ENCODE measurements at regions not wholly inside any gene's neighbourhood (a gene's known extent, or its start where the extent isn't known, plus 50 kb on each side); places are given as distances from the start of the nearest gene placed in this dataset.

GRCh38 chr5:58263296-58263695 is 196.6 kb downstream of the PLK2 start:
- H3K27me3 ChIP-seq (ENCODE audit: insufficient read depth, poor library complexity, severe bottlenecking): no peaks in the 10 kb centered on the region
- no peak overlapping the region for H3K4me3 ChIP-seq (replicated peaks; ENCODE audit: insufficient read depth, low read length)
- DNase-seq (ENCODE audit: low read depth in 1 of 2, low spot score in 1 of 2): no peak
- TF ChIP-seq GABPA (IDR thresholded peaks at IDR 0.05; ENCODE audit: low read depth): no peak
- no peak overlapping the region for H3K27ac ChIP-seq (replicated peaks)

GRCh38 chr5:58262226-58262625 is 197.7 kb downstream of the PLK2 start:
- no peak for TF ChIP-seq REST (IDR thresholded peaks at IDR 0.05; ENCODE audit: insufficient replicate concordance, low read depth)
- TF ChIP-seq CTCF (IDR thresholded peaks at IDR 0.05; ENCODE audit: insufficient read depth, low read length): no peak
- no peak for TF ChIP-seq POLR2AphosphoS5 (IDR thresholded peaks at IDR 0.05; ENCODE audit: low read depth)
- no peak for TF ChIP-seq GABPA (IDR thresholded peaks at IDR 0.05; ENCODE audit: low read depth)
- TF ChIP-seq SPI1 (IDR thresholded peaks at IDR 0.05; ENCODE audit: borderline replicate concordance, low read depth): no peak
- H3K27ac ChIP-seq (replicated peaks): no peak overlapping the region
- no peak for DNase-seq (ENCODE audit: low read depth in 1 of 2, low spot score in 1 of 2)
- no peak overlapping the region for H3K4me3 ChIP-seq (replicated peaks; ENCODE audit: insufficient read depth, low read length)
- H3K27me3 ChIP-seq (ENCODE audit: insufficient read depth, poor library complexity, severe bottlenecking): no peaks in the 10 kb centered on the region

- TF ChIP-seq POLR2AphosphoS5 (IDR thresholded peaks at IDR 0.05; ENCODE audit: low read depth): no peak
- no peak for TF ChIP-seq GABPA (IDR thresholded peaks at IDR 0.05; ENCODE audit: low read depth)
- no peak for TF ChIP-seq SPI1 (IDR thresholded peaks at IDR 0.05; ENCODE audit: borderline replicate concordance, low read depth)
- TF ChIP-seq CTCF (IDR thresholded peaks at IDR 0.05; ENCODE audit: insufficient read depth, low read length): no peak
- no peak for TF ChIP-seq REST (IDR thresholded peaks at IDR 0.05; ENCODE audit: insufficient replicate concordance, low read depth)
These were observed 198.3 kb downstream of the PLK2 start for GRCh38 chr5:58261605-58262004.

GRCh38 chr5:58260243-58260642 is 199.6 kb downstream of the PLK2 start:
- no peak for DNase-seq (ENCODE audit: low read depth in 1 of 2, low spot score in 1 of 2)
- H3K27me3 ChIP-seq (ENCODE audit: insufficient read depth, poor library complexity, severe bottlenecking): no peaks in the 10 kb centered on the region
- H3K4me3 ChIP-seq (replicated peaks; ENCODE audit: insufficient read depth, low read length): no peak overlapping the region
- TF ChIP-seq CTCF (IDR thresholded peaks at IDR 0.05; ENCODE audit: insufficient read depth, low read length) (no peak), POLR2AphosphoS5 (IDR thresholded peaks at IDR 0.05; ENCODE audit: low read depth) (no peak), GABPA (IDR thresholded peaks at IDR 0.05; ENCODE audit: low read depth) (no peak), REST (IDR thresholded peaks at IDR 0.05; ENCODE audit: insufficient replicate concordance, low read depth) (no peak)
- H3K27ac ChIP-seq (replicated peaks): no peak overlapping the region

More at GRCh38 chr5:58261605-58262004, 198.3 kb downstream of the PLK2 start:
- H3K27me3 ChIP-seq (ENCODE audit: insufficient read depth, poor library complexity, severe bottlenecking): no peaks in the 10 kb centered on the region
- no peak overlapping the region for H3K27ac ChIP-seq (replicated peaks)
- no peak overlapping the region for H3K4me3 ChIP-seq (replicated peaks; ENCODE audit: insufficient read depth, low read length)
- DNase-seq (ENCODE audit: low read depth in 1 of 2, low spot score in 1 of 2): no peak
